ENCODE measurements at regions not wholly inside any gene's neighbourhood (a gene's known extent, or its start where the extent isn't known, plus 50 kb on each side); places are given as distances from the start of the nearest gene placed in this dataset.

DNA sequence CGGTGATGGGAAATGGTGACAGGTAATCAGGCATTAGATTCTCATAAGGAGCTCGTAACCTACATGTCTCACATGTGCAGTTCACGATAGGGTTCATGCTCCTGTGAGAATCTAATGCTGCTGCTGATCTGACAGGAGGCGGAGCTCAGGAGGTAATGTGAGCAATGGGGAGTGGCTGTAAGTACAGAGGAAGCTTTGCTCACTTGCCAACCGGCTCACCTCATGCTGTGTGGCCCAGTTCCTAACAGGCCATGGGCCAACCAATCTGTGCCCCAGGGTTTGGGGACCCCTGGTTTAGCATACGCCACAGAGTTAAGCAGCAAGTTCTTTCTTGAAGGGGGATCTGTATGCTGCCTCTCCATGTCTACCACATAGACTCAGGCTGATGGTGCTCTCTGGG, 133.1 kb downstream of the IQUB start:
- no peak for DNase-seq

DNA sequence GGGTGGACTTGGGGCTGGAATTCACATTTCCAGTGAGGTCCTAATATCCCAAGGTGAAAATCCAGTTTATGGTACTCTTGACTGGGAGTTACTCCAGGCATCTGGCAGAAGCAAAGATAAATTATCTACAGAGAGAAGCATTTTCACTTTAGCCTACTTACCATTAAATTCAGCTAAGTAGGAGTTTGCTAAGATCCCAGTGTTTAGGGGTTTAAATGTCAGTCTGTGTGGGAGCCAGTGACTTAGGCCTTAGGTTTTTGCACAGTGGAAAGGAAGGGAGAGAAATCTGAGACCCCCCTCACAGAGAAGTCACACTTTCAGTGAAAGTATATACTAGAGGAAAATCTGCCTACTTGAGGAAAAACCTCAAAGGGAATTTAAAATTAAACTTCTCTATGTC, 134.2 kb downstream of the IQUB start:
- DNase-seq = no peak

DNA sequence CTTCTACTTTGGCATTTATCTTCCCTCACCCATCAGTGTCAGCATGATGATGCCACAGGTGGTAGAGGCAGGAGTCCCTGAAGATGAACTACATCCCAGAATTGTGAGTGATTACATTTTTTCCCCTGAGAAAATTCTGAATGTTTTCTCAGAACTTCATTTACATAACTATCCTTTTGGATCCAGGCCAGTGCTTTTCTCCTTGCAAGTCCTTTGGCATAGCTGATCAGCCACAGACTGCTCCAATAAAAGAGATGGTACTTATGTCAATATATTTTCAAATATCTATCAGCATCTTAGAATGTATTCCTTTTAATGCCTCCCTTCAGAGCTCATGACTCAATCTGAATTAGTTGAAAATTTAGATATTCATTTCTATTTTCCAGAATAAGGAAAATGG, 135.5 kb downstream of the IQUB start:
- no peak for DNase-seq

DNA sequence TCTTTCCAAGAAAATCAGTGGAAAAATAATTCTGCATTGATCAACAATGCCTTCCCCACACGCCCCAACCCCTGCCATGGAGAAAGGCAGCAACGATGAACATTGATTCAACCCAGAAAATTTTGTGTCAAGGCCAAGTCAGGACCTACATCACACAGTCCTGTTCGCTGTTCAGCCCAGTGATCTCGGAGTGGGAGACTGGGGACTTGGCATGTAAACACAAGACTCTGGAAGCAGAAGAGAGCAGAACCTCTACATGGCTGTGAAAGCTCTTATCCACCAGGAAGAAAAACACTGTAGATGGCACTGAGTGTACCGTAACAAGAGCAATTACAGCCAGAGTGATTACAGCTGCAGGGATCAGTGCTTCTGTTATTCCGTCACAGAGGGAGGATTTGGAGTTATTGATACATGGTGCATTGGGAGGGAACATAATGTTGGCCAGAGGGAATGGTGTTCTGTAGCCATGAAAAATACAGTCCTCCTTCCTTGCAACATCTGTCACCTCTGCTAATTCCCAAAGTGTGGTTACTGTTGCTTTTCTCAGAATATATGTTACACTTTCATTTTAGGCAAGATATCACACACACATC, 136.6 kb downstream of the IQUB start:
- DNase-seq = no peak

DNA sequence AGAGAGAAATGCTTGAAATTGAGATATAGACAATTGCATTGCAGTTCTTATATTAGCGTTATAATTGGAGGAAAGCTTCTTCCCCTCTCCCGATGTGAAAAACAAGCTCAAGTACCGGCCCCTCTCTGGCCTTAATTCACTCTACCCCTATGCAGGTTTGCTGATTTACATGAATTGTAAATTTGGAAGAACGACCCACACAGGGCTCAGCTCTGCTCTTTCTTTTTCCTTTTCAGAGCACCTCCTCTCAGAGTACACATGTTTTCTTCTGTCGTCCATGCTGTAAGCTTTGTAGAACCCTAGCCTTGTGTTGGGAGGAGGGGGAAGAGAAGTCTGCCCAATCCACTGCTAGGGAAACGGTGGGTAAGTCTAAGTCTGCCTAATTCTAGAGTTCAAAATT, 140.8 kb downstream of the IQUB start:
- DNase-seq = no peak

DNA sequence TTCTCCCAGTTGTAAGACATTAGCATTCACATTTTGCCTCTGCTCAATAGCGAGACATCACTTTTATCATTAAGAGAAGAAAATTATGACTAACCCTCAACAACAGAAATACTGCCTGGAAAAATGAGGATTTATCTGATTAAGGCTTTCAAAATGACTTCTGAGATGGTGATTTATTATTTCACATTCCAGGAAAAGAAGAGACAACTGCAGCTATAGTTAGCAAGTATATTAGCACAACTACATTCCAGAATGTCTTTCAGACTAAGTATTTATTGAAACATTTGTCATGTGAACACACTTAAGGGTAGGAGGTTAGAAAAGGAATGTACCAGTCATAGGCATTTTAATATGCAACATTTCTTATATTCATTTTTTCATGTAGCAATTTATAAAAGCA, 162.0 kb downstream of the IQUB start:
- DNase-seq = peak; percentile 0

DNA sequence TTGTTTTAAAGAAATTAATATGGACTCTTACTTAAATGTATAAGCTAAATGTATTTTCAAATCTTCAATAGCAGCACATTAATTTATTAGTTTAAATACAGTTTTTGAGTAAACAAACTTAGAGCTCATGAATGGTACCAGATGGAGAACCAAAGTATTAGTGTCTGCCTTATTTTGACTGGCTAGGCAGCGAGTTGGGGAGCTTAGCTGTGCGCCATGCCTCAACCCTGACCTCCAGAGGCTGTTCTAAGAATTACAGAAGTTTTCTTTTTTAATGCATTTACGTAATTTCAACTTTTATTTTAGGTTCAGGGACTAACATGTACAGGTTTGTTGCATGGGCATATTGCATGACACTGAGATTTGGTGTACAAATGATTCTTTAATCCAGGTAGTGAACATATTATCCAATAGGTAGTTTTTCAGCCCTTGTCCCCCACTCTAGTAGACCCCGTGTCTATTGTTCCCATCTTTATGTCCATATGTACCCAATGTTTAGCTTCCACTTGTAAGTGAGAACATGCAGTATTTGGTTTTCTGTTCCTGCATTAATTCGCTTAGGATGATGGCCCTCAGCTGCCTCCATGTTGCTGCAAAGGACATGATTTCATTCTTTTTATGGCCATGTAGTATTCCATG, 166.8 kb downstream of the IQUB start:
- DNase-seq = no peak

DNA sequence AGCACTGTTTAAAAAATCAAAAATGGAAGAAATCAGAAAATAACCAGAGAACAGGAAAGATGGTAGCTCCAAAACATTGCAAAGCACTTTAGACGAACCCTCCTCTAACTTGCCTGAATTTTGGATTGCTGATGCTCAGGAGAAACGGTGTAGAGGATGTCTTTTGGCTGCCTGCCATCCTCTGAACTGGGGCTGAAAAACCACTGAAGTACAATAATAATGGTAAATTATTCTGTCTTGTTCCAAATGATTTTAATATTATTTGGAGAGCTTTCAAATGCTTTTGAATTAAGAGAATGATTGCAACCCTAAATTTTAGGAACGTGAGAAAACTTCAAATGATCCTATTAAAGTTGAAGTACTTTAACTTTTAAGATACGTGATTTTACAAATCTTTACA, 167.3 kb upstream of the SLC13A1 start:
- no peak for DNase-seq

DNA sequence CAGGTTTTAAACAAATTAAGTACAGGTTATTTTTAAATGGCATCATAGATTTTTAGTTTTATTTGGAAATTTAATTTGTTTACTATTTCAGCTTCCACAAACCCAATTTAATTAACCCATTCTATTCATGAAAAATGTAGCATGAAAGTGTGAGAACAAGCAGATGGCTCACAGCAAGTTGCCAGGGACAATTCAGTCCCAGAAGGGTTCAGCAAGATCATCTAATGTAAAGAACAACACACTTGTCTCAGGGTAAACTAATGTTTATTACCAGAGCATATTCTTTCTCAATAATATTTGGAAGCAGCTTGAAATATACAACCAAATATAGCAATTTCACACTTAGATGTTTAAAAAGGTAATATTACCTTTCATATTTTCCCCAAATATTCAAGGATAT, 166.9 kb upstream of the SLC13A1 start:
- no peak for DNase-seq

DNA sequence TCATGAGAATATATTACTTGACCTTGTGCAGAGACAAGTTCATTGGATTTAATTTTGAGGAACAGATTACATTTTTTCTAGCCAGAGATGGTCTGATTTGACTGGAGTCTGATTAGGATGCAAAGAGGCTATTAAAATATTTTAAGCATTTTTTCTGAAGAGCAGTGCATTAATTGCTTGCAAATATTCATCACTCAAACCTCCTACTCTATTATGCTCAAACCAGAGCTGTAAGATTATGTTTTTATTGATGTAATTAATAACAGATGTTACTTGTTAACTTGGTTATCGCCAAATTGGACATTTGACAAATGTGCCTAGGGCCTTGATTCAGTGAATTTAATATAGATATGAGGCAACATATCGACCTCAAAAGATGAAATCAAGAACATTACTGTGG, 160.9 kb upstream of the SLC13A1 start:
- no peak for DNase-seq

DNA sequence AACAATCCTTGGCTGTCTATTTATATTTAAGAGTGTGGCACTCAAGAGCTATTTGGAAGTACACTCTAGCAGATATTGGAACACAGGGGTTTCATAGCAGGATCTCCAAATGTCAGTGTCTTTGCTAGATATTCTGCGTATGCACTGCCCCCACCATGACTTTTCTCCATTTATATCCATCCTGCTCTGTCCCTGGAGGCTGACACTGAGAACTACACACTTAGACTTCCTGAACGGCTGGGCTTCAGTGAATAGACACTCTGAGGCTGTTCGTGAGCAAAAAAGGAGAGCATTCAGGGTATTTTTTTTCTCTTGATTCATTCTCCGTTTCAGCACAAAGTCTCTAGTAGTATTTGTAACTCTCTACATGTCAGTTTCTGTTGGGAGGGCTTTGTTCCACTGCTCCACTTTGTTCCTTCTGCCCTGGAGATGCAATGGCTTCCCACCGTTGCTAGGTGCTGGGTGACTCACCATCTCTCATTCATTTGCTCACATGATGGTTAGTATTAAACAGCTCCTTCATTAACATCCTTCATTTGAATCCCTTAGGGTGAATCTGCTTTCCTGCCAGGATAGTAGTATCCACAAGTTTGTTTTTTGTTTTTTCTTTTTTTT, 155.9 kb upstream of the SLC13A1 start:
- no peak for DNase-seq

DNA sequence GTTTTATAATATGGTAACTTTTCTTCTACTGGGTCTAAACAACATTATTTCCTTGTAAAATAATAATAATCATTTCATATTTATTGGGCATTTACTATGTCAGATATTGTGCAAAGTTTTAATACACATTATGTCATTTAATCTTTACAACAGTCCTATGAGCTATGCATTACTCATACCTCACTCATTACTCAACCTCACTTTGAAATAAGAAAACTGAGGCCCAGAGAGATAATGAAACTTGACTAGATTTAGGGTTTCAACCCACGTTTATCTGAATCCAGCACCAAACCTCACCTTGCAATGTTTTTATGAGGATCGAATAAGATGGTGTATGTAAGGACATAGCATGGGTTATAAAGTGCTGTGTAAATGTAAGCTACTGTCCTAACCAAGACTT, 153.2 kb upstream of the SLC13A1 start:
- DNase-seq = no peak

DNA sequence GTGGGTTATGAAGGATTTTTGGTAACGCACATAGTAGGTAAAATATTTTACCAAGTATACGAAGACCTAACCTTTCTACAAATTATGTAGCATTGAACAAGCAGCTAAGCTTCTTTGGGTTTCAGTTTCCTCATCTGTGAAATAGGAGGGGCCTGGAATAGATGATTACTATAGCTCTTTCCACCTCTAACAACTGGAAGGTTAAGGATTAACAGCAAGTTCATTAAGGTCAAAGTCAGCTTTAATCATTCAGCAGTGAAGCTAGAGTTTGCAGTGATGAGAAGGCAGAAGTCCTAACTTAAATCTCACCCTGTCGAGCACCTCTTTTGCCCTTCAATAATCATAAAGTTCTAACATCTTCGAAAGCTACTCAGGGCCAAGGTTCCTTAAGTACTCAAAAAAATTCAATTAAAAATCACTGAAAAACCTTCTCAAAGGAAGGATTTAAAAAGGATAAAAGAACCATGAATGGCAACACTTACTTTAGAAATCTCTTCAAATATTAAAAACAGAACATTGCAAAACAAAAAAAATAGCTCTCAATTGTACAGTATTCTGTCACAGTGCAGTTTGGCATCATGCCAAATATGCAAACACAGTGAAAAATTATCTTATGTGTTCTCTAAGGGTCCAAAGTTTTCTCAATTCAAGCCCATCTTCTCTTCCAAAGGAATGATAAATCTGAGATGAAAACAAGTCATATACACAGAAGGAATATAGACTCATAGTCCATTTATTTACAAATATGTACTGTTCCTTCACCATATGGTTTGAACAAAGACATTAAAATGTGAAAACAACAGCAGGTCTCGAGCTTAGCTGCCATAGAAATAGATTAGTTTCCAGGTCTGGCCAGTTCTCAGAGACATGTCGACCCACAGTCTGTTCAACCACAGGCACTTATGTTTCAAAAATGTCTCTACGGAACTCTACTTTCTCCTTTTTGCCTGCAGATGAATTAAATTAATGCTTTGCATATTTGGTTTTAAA, 152.0 kb upstream of the SLC13A1 start:
- no peak for DNase-seq

DNA sequence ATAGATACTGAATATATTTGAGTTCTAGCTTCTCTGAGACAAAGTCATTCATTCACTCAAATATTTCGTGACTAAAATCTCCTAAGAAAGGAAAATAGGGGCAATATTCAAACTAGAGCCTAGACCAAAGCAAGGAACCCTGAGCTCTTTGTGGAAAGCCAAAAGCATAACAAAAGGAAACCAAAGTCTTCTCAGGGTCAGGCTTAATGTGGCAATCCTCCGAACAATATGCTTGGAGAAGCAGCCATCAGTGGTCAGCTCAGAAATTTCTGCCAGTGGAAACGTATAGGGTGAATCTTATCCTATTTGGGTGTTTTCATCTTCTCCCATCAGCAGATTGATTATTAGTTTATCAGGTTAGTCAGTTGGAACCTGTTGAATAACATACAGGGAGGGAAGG, 151.3 kb upstream of the SLC13A1 start:
- no peak for DNase-seq

DNA sequence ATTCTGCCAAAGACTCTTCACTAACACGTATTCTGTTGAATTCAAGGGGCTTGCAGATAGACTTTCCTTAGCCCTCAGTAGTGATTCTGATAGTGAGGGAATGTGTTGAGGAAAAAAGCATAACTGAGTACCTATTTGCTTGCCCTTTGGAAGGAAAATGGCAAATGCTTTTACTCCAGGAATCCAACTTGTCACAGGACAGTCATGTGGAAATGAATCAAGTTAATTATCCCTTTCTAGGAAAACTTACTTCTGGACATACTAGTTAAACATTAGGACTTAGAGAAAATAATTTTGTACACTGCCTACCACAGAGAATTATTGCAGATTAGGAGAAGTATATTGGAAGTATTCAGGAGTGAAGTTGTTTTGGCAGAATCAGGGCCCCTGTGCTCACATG, 148.9 kb upstream of the SLC13A1 start:
- DNase-seq = no peak

DNA sequence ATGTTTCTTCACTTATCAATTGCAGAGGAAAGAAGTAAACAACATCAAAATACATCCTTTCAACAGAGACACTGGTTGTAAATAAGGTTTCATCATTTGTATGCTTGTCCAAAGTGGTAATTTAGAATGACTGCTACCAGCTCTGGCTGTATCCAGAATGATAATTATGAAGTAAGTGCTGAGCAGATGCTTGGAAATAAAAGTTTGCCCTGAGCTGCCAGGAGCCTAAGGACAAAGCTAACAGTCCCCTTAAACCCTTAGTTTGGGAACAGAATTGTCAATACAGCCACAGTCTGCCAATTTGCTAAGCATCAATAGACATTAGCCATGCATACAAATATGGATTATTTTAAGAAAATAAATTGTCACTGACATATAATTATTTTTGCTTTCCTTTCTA, 147.0 kb upstream of the SLC13A1 start:
- DNase-seq = no peak

DNA sequence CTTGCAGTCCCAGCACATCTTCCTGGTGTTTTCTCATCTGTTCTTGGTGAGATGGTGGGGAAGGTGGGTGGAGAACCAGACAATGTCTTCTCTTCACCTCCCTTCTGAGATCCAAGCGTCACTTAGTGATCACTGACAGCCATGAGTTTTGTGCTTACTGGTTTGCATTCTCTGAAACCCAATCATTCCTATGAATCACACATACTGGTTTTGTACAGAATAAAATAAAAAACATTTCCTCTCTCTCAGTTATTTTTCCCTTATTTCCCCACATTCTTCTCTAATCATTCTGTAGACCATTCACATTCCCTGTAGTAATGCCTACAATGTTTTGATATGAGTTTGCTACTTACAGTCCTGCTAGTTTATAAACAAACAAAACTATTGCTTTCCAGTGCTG, 143.8 kb upstream of the SLC13A1 start:
- no peak for DNase-seq

DNA sequence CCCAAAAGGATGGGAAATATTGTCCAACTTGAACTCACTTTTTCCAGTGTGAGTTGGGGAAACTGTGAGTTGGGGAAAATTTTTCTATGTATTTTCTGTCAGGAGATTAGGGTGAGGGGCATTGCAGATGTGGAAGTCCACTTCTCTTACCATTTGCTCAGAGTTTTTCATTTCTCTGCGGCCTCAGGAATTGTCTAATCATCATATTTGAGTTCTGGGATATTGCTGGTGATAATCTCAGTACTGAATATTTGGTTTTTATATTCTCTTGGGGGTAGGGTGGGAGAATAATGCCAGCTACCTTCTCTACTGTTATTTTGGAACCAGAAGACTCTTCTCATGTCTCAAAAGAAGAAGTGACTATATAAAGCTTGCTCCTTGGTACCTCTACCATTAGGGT, 141.3 kb upstream of the SLC13A1 start:
- DNase-seq = no peak

DNA sequence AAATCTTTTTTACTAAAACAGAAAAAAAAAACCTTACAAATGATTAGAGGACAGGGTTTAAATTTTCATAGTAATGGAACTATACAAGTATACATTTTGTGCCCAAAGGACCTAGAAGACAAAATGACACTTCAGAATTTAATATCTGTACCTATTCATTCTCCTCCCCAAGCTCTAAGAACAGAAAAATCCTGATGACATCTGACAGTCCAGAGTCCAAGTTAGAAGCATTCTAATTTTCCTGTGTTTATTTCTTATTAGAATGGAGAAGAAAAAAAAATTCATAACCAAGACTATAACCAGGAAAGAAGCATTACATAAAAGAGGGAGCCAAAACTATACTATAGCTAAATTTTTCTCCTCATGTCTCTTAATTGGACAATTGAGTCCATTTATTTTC, 138.9 kb upstream of the SLC13A1 start:
- DNase-seq = no peak

DNA sequence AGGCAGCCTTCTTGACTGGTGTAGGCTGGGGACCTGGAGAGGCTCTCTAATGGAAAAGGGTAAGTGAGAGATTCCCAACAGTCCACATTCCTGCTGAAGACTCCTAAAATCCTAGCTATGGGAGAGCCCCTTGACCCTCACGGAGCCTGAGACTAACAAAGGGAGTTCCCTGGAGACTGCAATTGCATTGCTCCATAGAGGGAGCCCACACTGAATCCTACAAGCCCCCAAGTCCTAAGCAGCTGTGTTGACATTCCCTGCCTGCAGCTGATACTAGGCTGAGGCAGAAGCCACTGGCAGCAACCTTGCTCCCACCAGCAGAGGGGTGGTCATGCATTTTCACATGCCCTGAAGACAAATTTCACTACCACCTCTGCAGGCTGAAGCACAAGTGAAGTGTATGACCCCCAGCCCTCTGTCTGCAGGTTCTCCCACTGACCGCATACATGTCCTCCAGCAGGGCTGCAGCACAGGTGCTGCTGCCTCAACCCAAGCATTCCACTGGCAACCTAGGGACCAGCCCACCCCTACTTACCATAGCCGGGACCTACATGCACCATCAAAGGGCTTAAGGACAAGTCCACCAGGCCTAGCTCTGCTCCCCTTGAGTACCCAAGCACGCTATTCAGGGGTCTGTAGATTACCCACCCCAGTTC, 130.3 kb upstream of the SLC13A1 start:
- DNase-seq = no peak

DNA sequence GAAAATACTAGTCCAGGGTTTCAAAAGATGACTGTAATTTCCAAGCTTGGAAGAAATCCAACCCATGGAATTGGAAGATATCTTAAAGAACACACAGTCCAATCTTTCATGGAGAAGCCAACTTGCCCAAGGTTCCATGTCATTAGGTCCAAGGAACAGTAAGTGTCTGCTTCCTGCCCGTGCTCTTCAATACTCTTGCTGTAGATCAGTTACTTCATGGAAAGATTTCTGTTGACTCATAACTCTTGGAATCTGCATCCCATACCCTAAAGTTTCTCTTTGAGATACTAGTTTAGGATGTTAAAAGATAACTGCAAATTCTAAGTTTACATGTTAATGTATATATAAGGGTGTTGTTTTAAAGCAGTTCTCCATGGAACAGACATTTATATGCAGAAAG, 127.9 kb upstream of the SLC13A1 start:
- no peak for DNase-seq

DNA sequence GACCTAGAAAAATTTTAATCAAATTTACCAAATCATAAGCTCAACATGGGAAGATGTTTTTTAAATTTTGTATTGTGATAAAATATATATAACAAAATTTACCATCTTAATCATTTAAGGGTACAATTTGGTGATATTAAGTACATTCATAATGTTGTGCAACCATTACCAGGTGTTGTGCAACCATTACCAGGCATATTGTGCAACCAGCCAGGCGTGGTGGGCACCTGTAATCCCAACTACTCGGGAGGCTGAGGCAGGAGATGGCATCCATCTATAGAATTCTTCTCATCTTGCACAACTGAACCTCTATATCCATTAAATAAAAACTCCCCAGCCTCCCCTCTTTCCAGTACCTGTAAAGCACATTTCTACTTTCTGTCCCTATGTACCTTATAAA, 124.5 kb upstream of the SLC13A1 start:
- DNase-seq = no peak

DNA sequence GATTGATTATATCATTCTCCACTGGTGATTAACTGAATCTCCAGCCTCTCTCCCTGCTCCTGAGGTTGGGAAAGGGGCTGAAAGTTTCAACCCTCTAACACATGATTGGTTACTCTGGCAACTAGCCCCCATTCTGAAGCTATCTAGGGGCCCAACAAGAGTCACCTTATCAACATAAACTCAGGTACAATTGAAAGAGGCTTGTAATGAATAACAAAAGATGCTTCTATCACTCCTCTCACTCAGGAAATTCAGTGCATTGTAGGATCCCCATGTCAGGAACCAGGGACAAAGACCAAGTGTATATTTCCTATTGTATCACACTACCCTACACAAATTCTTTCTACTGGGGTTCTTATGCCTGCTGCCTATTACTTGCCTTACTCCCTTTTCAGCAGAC, 123.9 kb upstream of the SLC13A1 start:
- no peak for DNase-seq
